GM23338 (cell line): ENCODE measurements at regions not wholly inside any gene's neighbourhood (a gene's known extent, or its start where the extent isn't known, plus 50 kb on each side); places are given as distances from the start of the nearest gene placed in this dataset.
"Not testable (repeated sequence)": the region's sequence is repeated elsewhere in the genome, so short reads cannot be mapped to it uniquely, and the experiment has no call there.

Source experiments
- ATAC-seq: fragments of 200-7000 bp; cut with Tn5 transposase; 3 replicates; pipeline ENCODE4 v1.9.1; 2020
- DNase-seq: peaks from one replicate; pipeline ENCODE4 v3.0.0-alpha.2; 2015; ENCODE audit warnings: low spot score
- H2AFZ ChIP-seq: fragments of 200-600 bp; sonication (generic); 2 replicates; pipeline ENCODE4 v1.8.0; 2016; ENCODE audit warnings: antibody characterized with exemption, mild to moderate bottlenecking, moderate library complexity
- H3F3A ChIP-seq: fragments of 200-600 bp; sonication (generic); replicated peaks from 2 replicates; pipeline ENCODE4 v1.8.0; 2017; ENCODE audit warnings: antibody characterized with exemption, mixed run types, low read depth
- H3K27ac ChIP-seq: fragments of 200-600 bp; sonication (generic); 2 replicates; pipeline ENCODE4 v1.6.1; 2016; ENCODE audit warnings: low read depth
- H3K27me3 ChIP-seq: fragments of 200-600 bp; sonication (generic); 2 replicates; pipeline ENCODE4 v1.8.0; 2016; ENCODE audit warnings: mild to moderate bottlenecking, mixed run types, moderate library complexity; ENCODE audit not compliant: insufficient read depth
- H3K36me3 ChIP-seq: fragments of 200-600 bp; sonication (generic); 2 replicates; pipeline ENCODE4 v1.8.0; 2016; ENCODE audit warnings: mild to moderate bottlenecking; ENCODE audit not compliant: insufficient read depth
- H3K4me1 ChIP-seq: fragments of 200-600 bp; sonication (generic); 2 replicates; pipeline ENCODE4 v1.8.0; 2016; ENCODE audit warnings: mild to moderate bottlenecking, moderate library complexity; ENCODE audit not compliant: insufficient read depth
- H3K4me2 ChIP-seq: fragments of 200-600 bp; sonication (generic); 2 replicates; pipeline ENCODE4 v1.7.1; 2017; ENCODE audit warnings: mixed run types
- H3K4me3 ChIP-seq: fragments of 200-600 bp; sonication (generic); 2 replicates; pipeline ENCODE4 v1.6.1; 2016; ENCODE audit warnings: mixed run types
- H3K79me2 ChIP-seq: fragments of 200-600 bp; sonication (generic); replicated peaks from 2 replicates; pipeline ENCODE4 v1.8.0; 2017; ENCODE audit warnings: mild to moderate bottlenecking; ENCODE audit not compliant: insufficient read depth
- H3K9me2 ChIP-seq: fragments of 200-600 bp; sonication (generic); 2 replicates; pipeline ENCODE4 v1.8.0; 2017; ENCODE audit not compliant: insufficient read depth
- H4K20me1 ChIP-seq: fragments of 200-600 bp; sonication (generic); replicated peaks from 2 replicates; pipeline ENCODE4 v1.8.0; 2017; ENCODE audit warnings: mild to moderate bottlenecking; ENCODE audit not compliant: insufficient read depth
- H3K27ac Mint-ChIP-seq: 2 replicates; pipeline ENCODE4 v1.8.0; 2020; ENCODE audit warnings: inconsistent platforms, mild to moderate bottlenecking, moderate library complexity, mixed read lengths
- H3K27me3 Mint-ChIP-seq: 3 replicates; pipeline ENCODE4 v1.8.0; 2022; ENCODE audit warnings: low read depth, mild to moderate bottlenecking, moderate library complexity, mixed read lengths, inconsistent platforms; ENCODE audit not compliant: insufficient read depth, poor library complexity
- H3K36me3 Mint-ChIP-seq: 3 replicates; pipeline ENCODE4 v1.8.0; 2021; ENCODE audit warnings: low read depth, mild to moderate bottlenecking, inconsistent platforms, moderate library complexity, mixed read lengths
- H3K4me1 Mint-ChIP-seq: 3 replicates; pipeline ENCODE4 v1.8.0; 2020; ENCODE audit warnings: mild to moderate bottlenecking, inconsistent platforms, mixed read lengths
- H3K4me3 Mint-ChIP-seq: 3 replicates; pipeline ENCODE4 v1.8.0; 2021; ENCODE audit warnings: moderate library complexity, mild to moderate bottlenecking, inconsistent platforms, mixed read lengths
- H3K9me3 Mint-ChIP-seq: 3 replicates; pipeline ENCODE4 v1.8.0; 2020; ENCODE audit warnings: moderate library complexity, mild to moderate bottlenecking, inconsistent platforms, mixed read lengths
- CTCF ChIP-seq, 2 experiments: fragments of 200-600 bp in 1 of 2; sonication (generic) in 1 of 2; conservative IDR thresholded peaks; 2 replicates each; pipeline versions ENCODE4 v1.5.1 to v1.6.1; 2016 to 2017; ENCODE audit warnings: antibody characterized with exemption in 2 of 2, low read depth in 2 of 2, mild to moderate bottlenecking in 2 of 2, moderate library complexity in 1 of 2
- EZH2phosphoT487 ChIP-seq: fragments of 200-600 bp; sonication (generic); IDR thresholded peaks from one replicate; pipeline ENCODE4 v1.8.1; 2018; ENCODE audit warnings: antibody characterized with exemption; ENCODE audit not compliant: unreplicated experiment
- STAT1 ChIP-seq: IDR thresholded peaks from one replicate; pipeline ENCODE4 v1.6.1; 2016; ENCODE audit warnings: antibody characterized with exemption; ENCODE audit not compliant: unreplicated experiment
- ZNF331 ChIP-seq: fragments of 250-450 bp; sonication (Bioruptor Pico); IDR thresholded peaks from 2 replicates; pipeline ENCODE4 v1.5.0; 2020; ENCODE audit warnings: low read depth, mild to moderate bottlenecking, moderate library complexity
- TF ChIP-seq, protein P1 (sequence below): IDR thresholded peaks from one replicate; pipeline ENCODE4 v1.6.1; 2018; ENCODE audit warnings: antibody characterized with exemption; ENCODE audit not compliant: unreplicated experiment

DNA sequence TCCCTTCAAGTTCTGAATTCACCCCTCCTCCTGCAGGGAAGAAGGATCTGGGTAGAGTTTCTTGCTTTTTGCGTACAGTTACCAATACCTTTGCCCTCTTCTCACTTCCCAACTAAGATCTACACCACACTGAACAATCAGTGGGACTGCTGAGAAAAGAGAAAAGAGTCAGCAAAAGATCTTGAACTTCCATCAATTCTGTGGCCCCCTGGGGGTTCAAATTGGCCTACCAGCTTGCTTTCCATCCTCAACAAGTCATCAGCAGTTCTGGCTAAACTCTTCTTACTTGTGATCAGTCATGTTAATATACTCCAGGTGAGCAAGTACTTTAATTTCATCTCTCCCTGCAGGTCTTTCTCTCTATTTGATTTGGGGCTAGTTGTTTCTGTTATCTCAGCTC, 739.3 kb upstream of the LRRTM4 start:
- H3K36me3 Mint-ChIP-seq: no peaks in the 10 kb centered on the region
- no peaks in the 10 kb centered on the region for H3F3A ChIP-seq
- H3K9me2 ChIP-seq: no peaks in the 10 kb centered on the region
- H3K4me3 Mint-ChIP-seq: no peak overlapping the region
- no peaks in the 10 kb centered on the region for H3K9me3 Mint-ChIP-seq
- H3K27me3 Mint-ChIP-seq: peaks cover 1% of the 10 kb centered on the region
- no peak for TF ChIP-seq STAT1
- TF ChIP-seq CTCF (conservative IDR thresholded peaks at IDR 0.05; ENCODE audit: low read depth in 2 of 2): peak in 1 of 2 experiments; percentile 23; a peak in 2 of 4 replicates
- TF ChIP-seq, protein P1, sequence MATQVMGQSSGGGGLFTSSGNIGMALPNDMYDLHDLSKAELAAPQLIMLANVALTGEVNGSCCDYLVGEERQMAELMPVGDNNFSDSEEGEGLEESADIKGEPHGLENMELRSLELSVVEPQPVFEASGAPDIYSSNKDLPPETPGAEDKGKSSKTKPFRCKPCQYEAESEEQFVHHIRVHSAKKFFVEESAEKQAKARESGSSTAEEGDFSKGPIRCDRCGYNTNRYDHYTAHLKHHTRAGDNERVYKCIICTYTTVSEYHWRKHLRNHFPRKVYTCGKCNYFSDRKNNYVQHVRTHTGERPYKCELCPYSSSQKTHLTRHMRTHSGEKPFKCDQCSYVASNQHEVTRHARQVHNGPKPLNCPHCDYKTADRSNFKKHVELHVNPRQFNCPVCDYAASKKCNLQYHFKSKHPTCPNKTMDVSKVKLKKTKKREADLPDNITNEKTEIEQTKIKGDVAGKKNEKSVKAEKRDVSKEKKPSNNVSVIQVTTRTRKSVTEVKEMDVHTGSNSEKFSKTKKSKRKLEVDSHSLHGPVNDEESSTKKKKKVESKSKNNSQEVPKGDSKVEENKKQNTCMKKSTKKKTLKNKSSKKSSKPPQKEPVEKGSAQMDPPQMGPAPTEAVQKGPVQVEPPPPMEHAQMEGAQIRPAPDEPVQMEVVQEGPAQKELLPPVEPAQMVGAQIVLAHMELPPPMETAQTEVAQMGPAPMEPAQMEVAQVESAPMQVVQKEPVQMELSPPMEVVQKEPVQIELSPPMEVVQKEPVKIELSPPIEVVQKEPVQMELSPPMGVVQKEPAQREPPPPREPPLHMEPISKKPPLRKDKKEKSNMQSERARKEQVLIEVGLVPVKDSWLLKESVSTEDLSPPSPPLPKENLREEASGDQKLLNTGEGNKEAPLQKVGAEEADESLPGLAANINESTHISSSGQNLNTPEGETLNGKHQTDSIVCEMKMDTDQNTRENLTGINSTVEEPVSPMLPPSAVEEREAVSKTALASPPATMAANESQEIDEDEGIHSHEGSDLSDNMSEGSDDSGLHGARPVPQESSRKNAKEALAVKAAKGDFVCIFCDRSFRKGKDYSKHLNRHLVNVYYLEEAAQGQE: no peak
- no peak for TF ChIP-seq ZNF331 (CRISPR knock-in tag)
- TF ChIP-seq EZH2phosphoT487: no peak
- peaks cover 7% of the 10 kb centered on the region for H3K4me1 Mint-ChIP-seq
- no peaks in the 10 kb centered on the region for H3K36me3 ChIP-seq
- 0 out of 2 replicates have a peak, but pooled peaks cover 3% of the 10 kb centered on the region for H3K4me1 ChIP-seq
- H3K4me3 ChIP-seq: no peak overlapping the region
- no peak overlapping the region for H3K4me2 ChIP-seq
- H3K79me2 ChIP-seq: no peaks in the 10 kb centered on the region
- no peaks in the 10 kb centered on the region for H3K27me3 ChIP-seq
- H3K27ac ChIP-seq: no peak overlapping the region
- H4K20me1 ChIP-seq: no peaks in the 10 kb centered on the region
- ATAC-seq: no peak
- no peak overlapping the region for H3K27ac Mint-ChIP-seq
- 0 out of 2 replicates have a peak overlapping the region, but pooled peaks have one; percentile 11 for H2AFZ ChIP-seq
- DNase-seq: peak; percentile 17

GRCh38 chr2:78262089-78262488, 739.9 kb upstream of the LRRTM4 start:
- not testable (repeated sequence) for H2AFZ ChIP-seq, H3K27me3 ChIP-seq, H3K27ac Mint-ChIP-seq, H3K4me3 Mint-ChIP-seq, H3K4me3 ChIP-seq, H3K27me3 Mint-ChIP-seq, H3K36me3 ChIP-seq, H3K4me2 ChIP-seq, H3K4me1 Mint-ChIP-seq, H3K27ac ChIP-seq, H3K36me3 Mint-ChIP-seq, H3K9me2 ChIP-seq, ATAC-seq, H3F3A ChIP-seq, H3K9me3 Mint-ChIP-seq, H3K79me2 ChIP-seq, H3K4me1 ChIP-seq, H4K20me1 ChIP-seq, DNase-seq
